Astrocyte (in vitro differentiated cells and primary cell): ENCODE measurements at regions not wholly inside any gene's neighbourhood (a gene's known extent, or its start where the extent isn't known, plus 50 kb on each side); places are given as distances from the start of the nearest gene placed in this dataset.
"Not testable (repeated sequence)": the region's sequence is repeated elsewhere in the genome, so short reads cannot be mapped to it uniquely, and the experiment has no call there.

Experiments
- DNase-seq: peaks from one replicate; pipeline ENCODE4 v3.0.0-alpha.2; 2010; ENCODE audit warnings: low read depth
- FAIRE-seq: peaks from 2 replicates; lab custom pipeline; 2011; peaks lifted over from hg19 to GRCh38; lab: Jason Lieb, UNC
- H2AFZ ChIP-seq: 2 replicates; pipeline ENCODE4 v1.6.0; 2012; ENCODE audit warnings: low read depth, low read length, inconsistent platforms
- H3K27ac ChIP-seq: 2 replicates; pipeline ENCODE4 v1.5.1; 2011; ENCODE audit warnings: low read depth, low read length, inconsistent platforms
- H3K27me3 ChIP-seq: 2 replicates; pipeline ENCODE4 v1.6.0; 2011; ENCODE audit warnings: low read length, inconsistent platforms; ENCODE audit not compliant: insufficient read depth
- H3K36me3 ChIP-seq: 2 replicates; pipeline ENCODE4 v1.5.1; 2011; ENCODE audit warnings: low read length, inconsistent platforms; ENCODE audit not compliant: insufficient read depth
- H3K4me1 ChIP-seq: 2 replicates; pipeline ENCODE4 v1.5.1; 2011; ENCODE audit warnings: low read length, inconsistent platforms; ENCODE audit not compliant: insufficient read depth
- H3K4me2 ChIP-seq: 2 replicates; pipeline ENCODE4 v1.6.0; 2012; ENCODE audit warnings: low read length, inconsistent platforms
- H3K4me3 ChIP-seq: 2 replicates; pipeline ENCODE4 v1.5.1; 2011; ENCODE audit warnings: low read depth, mild to moderate bottlenecking, low read length, inconsistent platforms; ENCODE audit not compliant: insufficient read depth
- H3K79me2 ChIP-seq: 2 replicates; pipeline ENCODE4 v1.6.0; 2012; ENCODE audit warnings: mild to moderate bottlenecking, low read length, inconsistent platforms; ENCODE audit not compliant: insufficient read depth
- H3K9ac ChIP-seq: 2 replicates; pipeline ENCODE4 v1.6.0; 2012; ENCODE audit warnings: mild to moderate bottlenecking, low read length, inconsistent platforms
- H3K9me3 ChIP-seq: 2 replicates; pipeline ENCODE4 v1.5.1; 2012; ENCODE audit warnings: low read depth, mild to moderate bottlenecking, low read length, inconsistent platforms; ENCODE audit not compliant: insufficient read depth
- H4K20me1 ChIP-seq: 2 replicates; pipeline ENCODE4 v1.6.0; 2012; ENCODE audit warnings: low read length, inconsistent platforms; ENCODE audit not compliant: insufficient read depth
- H3K27ac Mint-ChIP-seq: one replicate; pipeline ENCODE4 v1.8.0; 2021; ENCODE audit warnings: mild to moderate bottlenecking, mixed read lengths; ENCODE audit not compliant: unreplicated experiment
- H3K27me3 Mint-ChIP-seq: one replicate; pipeline ENCODE4 v1.8.0; 2021; ENCODE audit warnings: low read depth, mixed read lengths; ENCODE audit not compliant: unreplicated experiment
- H3K36me3 Mint-ChIP-seq: one replicate; pipeline ENCODE4 v1.8.0; 2021; ENCODE audit warnings: low read depth, mixed read lengths; ENCODE audit not compliant: unreplicated experiment
- H3K4me1 Mint-ChIP-seq: one replicate; pipeline ENCODE4 v1.8.0; 2021; ENCODE audit warnings: low read depth, mixed read lengths; ENCODE audit not compliant: unreplicated experiment
- H3K4me3 Mint-ChIP-seq: one replicate; pipeline ENCODE4 v1.8.0; 2021; ENCODE audit warnings: mild to moderate bottlenecking, moderate library complexity, mixed read lengths; ENCODE audit not compliant: unreplicated experiment
- H3K9me3 Mint-ChIP-seq: one replicate; pipeline ENCODE4 v1.8.0; 2021; ENCODE audit warnings: mild to moderate bottlenecking, mixed read lengths; ENCODE audit not compliant: unreplicated experiment
- CTCF ChIP-seq: IDR thresholded peaks from 2 replicates; pipeline ENCODE4 v1.5.1; 2011; ENCODE audit warnings: low read depth, mild to moderate bottlenecking, inconsistent platforms, low read length, moderate library complexity; ENCODE audit not compliant: insufficient read depth
- EZH2 ChIP-seq: IDR thresholded peaks from 2 replicates; pipeline ENCODE4 v1.6.1; 2012; ENCODE audit warnings: mild to moderate bottlenecking, low read length, inconsistent platforms; ENCODE audit not compliant: insufficient read depth

- Mint-ChIP-seq H3K27me3 (no peaks in the 10 kb centered on the region), H3K9me3 (no peaks in the 10 kb centered on the region), H3K27ac (peak overlapping the region; percentile 62), H3K4me3 (peak overlapping the region; percentile 42), H3K4me1 (peaks cover 13% of the 10 kb centered on the region), H3K36me3 (peaks cover 9% of the 10 kb centered on the region)
- Histone ChIP-seq H3K27me3 (no peaks in the 10 kb centered on the region), H4K20me1 (no peaks in the 10 kb centered on the region), H3K27ac (no peak overlapping the region), H3K4me2 (peak overlapping the region; percentile 52), H3K9me3 (no peaks in the 10 kb centered on the region), H2AFZ (no peak overlapping the region), H3K9ac (peak overlapping the region; percentile 24), H3K36me3 (peaks cover 5% of the 10 kb centered on the region), H3K4me1 (peaks cover 6% of the 10 kb centered on the region), H3K79me2 (no peaks in the 10 kb centered on the region), H3K4me3 (no peak overlapping the region)
- FAIRE-seq (no peak), DNase-seq (peak; percentile 44)
- no peak for TF ChIP-seq EZH2
- no peak for TF ChIP-seq CTCF
These were observed 243.7 kb downstream of the UTRN start for GRCh38 chr6:144528743-144529425.

DNA sequence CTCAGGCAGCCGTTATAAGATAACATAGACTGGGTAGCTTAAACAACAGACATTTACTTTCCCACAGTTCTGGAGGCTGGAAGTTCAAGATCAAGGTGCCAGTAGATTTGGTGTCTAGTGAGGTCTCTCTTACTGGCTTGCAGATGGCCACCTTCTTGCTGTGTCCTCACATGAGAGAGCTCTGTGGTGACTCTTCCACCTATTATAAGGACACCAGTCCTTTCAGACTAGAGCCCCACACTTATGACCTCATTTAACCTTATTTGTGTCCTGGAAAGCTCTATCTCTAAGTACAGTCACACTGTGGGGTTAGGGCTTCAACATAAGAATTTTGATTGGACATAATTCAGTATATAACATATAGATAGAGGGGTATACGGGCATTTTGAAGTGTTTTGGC is 245.0 kb downstream of the UTRN start:
- TF ChIP-seq CTCF (no peak), EZH2 (no peak)
- Histone ChIP-seq H3K27ac (no peak overlapping the region), H3K9me3 (no peaks in the 10 kb centered on the region), H3K9ac (no peak overlapping the region), H3K27me3 (no peaks in the 10 kb centered on the region), H3K4me1 (peaks cover 6% of the 10 kb centered on the region), H3K4me2 (no peak overlapping the region), H3K4me3 (no peak overlapping the region), H3K36me3 (peaks cover 5% of the 10 kb centered on the region), H2AFZ (no peak overlapping the region), H3K79me2 (no peaks in the 10 kb centered on the region), H4K20me1 (no peaks in the 10 kb centered on the region)
- Mint-ChIP-seq H3K27ac (no peak overlapping the region), H3K36me3 (peaks cover 9% of the 10 kb centered on the region), H3K4me3 (no peak overlapping the region), H3K9me3 (no peaks in the 10 kb centered on the region), H3K27me3 (no peaks in the 10 kb centered on the region), H3K4me1 (peaks cover 13% of the 10 kb centered on the region)
- DNase-seq (no peak), FAIRE-seq (no peak)

DNA sequence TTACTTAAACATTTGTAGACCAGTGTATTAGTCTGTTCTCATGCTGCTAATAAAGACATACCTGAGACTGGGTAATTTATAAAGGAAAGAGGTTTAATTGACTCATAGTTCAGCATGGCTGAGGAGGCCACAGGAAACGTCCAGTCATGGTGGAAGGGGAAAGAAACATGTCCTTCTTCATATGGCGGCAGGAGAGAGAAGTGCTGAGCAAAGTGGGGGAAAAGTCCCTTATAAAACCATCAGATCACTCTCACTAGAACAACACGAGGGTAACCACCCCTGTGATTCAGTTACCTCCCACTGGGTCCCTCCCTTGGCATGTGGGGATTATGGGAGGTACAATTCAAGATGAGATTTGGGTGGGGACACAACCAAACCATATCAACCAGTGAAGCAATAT is 247.1 kb downstream of the UTRN start:
- not testable (repeated sequence) for H3K9ac ChIP-seq, H3K27ac Mint-ChIP-seq, H3K4me3 ChIP-seq, H3K36me3 ChIP-seq, H4K20me1 ChIP-seq, H3K9me3 ChIP-seq, H3K27ac ChIP-seq, H3K4me1 ChIP-seq, H3K9me3 Mint-ChIP-seq, H3K36me3 Mint-ChIP-seq, H3K79me2 ChIP-seq, H3K27me3 ChIP-seq, H2AFZ ChIP-seq, H3K27me3 Mint-ChIP-seq, H3K4me2 ChIP-seq, DNase-seq, H3K4me3 Mint-ChIP-seq, FAIRE-seq
- peaks cover 13% of the 10 kb centered on the region for H3K4me1 Mint-ChIP-seq
